Endothelial cell of umbilical vein (primary cell): ENCODE measurements at regions not wholly inside any gene's neighbourhood (a gene's known extent, or its start where the extent isn't known, plus 50 kb on each side); places are given as distances from the start of the nearest gene placed in this dataset.

ENCODE experiments used
- BruUV-seq: library from RNA; stranded (reverse); fragments of 400-500 nt; replicated peaks from 2 replicates; lab custom pipeline; 2021; lab: Mats Ljungman, UMichigan
- CTCF ChIA-PET: fragments of 300-600, 350-600 bp; sonication (Branson Sonifier 250); formaldehyde crosslinking; loops from one replicate; lab custom pipeline; 2021; ENCODE audit warnings: antibody characterized with exemption, inconsistent platforms; lab: Charles Lee
- POLR2A ChIA-PET: fragments of 300-600, 350-600 bp; sonication (Branson Sonifier 250); formaldehyde crosslinking; loops from one replicate; lab custom pipeline; 2021; ENCODE audit warnings: antibody characterized with exemption, inconsistent platforms; lab: Charles Lee
- DNase-seq: peaks from one replicate; pipeline ENCODE4 v3.0.0-alpha.2; 2011; ENCODE audit warnings: low read depth, low spot score
- FAIRE-seq: peaks from 2 replicates; lab custom pipeline; 2011; peaks lifted over from hg19 to GRCh38; lab: Jason Lieb, UNC
- H2AFZ ChIP-seq: 2 replicates; pipeline ENCODE4 v1.6.0; 2012; ENCODE audit warnings: low read depth, low read length, control low read depth, inconsistent platforms
- H3K27ac ChIP-seq: 2 replicates; pipeline ENCODE4 v1.5.1; 2011; ENCODE audit warnings: low read depth, mild to moderate bottlenecking, control low read depth, low read length, moderate library complexity; ENCODE audit not compliant: insufficient read depth
- H3K27me3 ChIP-seq, 2 experiments: 2 replicates each; pipeline versions ENCODE4 v1.6.0 to v1.6.1; 2011; ENCODE audit warnings: low read length in 2 of 2, mixed read lengths in 1 of 2; ENCODE audit not compliant: control insufficient read depth in 2 of 2, insufficient read depth in 2 of 2
- H3K36me3 ChIP-seq, 2 experiments: 2 replicates in 1 of 2; 3 replicates in 1 of 2; pipeline ENCODE4 v1.5.1; 2011; ENCODE audit warnings: low read length in 2 of 2, mild to moderate bottlenecking in 1 of 2, moderate library complexity in 1 of 2; ENCODE audit not compliant: control insufficient read depth in 2 of 2, insufficient read depth in 2 of 2; ENCODE audit errors: extremely low read depth in 1 of 2
- H3K4me1 ChIP-seq: 3 replicates; pipeline ENCODE4 v1.5.1; 2011; ENCODE audit warnings: mild to moderate bottlenecking, low read length; ENCODE audit not compliant: control insufficient read depth, insufficient read depth; ENCODE audit errors: extremely low read depth
- H3K4me2 ChIP-seq: 2 replicates; pipeline ENCODE4 v1.6.1; 2011; ENCODE audit warnings: low read length, control low read depth, mixed read lengths; ENCODE audit not compliant: insufficient read depth
- H3K4me3 ChIP-seq, 3 experiments: fragments of 200-600 bp in 1 of 3; sonication (generic), shearing (Covaris generic) in 1 of 3; replicated peaks in 1 of 3; 2 replicates each; pipeline ENCODE4 v1.5.1; 2011 to 2016; ENCODE audit warnings: control low read depth in 3 of 3, low read length in 3 of 3, mild to moderate bottlenecking in 2 of 3, inconsistent platforms in 1 of 3, low read depth in 1 of 3, moderate library complexity in 1 of 3; ENCODE audit not compliant: insufficient read depth in 1 of 3
- H3K79me2 ChIP-seq: 2 replicates; pipeline ENCODE4 v1.6.0; 2012; ENCODE audit warnings: low read length, inconsistent platforms; ENCODE audit not compliant: control insufficient read depth, insufficient read depth
- H3K9ac ChIP-seq: replicated peaks from 2 replicates; pipeline ENCODE3; 2011; ENCODE audit warnings: low read length, control low read depth; ENCODE audit not compliant: insufficient read depth; ENCODE audit errors: extremely low read depth
- H3K9me1 ChIP-seq: replicated peaks from 3 replicates; pipeline ENCODE4 v1.6.0; 2011; ENCODE audit warnings: mild to moderate bottlenecking, low read length; ENCODE audit not compliant: control insufficient read depth, insufficient read depth; ENCODE audit errors: extremely low read depth
- H3K9me3 ChIP-seq: replicated peaks from 2 replicates; pipeline ENCODE4 v1.5.1; 2012; ENCODE audit warnings: low read length, inconsistent platforms; ENCODE audit not compliant: control insufficient read depth, insufficient read depth
- H4K20me1 ChIP-seq: replicated peaks from 2 replicates; pipeline ENCODE3; 2011; ENCODE audit warnings: mild to moderate bottlenecking, low read length; ENCODE audit not compliant: control insufficient read depth, insufficient read depth; ENCODE audit errors: extremely low read depth
- EZH2 ChIP-seq: IDR thresholded peaks from 2 replicates; pipeline ENCODE4 v1.6.1; 2012; ENCODE audit warnings: borderline replicate concordance, low read depth, mild to moderate bottlenecking, moderate library complexity, low read length, inconsistent platforms; ENCODE audit not compliant: severe bottlenecking
- FOS ChIP-seq: IDR thresholded peaks from 2 replicates; pipeline ENCODE4 v1.6.1; 2011; ENCODE audit warnings: mild to moderate bottlenecking, low read length, moderate library complexity, borderline replicate concordance; ENCODE audit not compliant: insufficient read depth
- GATA2 ChIP-seq: IDR thresholded peaks from 2 replicates; pipeline ENCODE4 v1.7.0; 2011; ENCODE audit warnings: low read depth, mild to moderate bottlenecking, moderate library complexity, mixed read lengths, low read length; ENCODE audit not compliant: insufficient read length, insufficient read depth
- JUN ChIP-seq: IDR thresholded peaks from 2 replicates; pipeline ENCODE4 v1.6.1; 2011; ENCODE audit warnings: borderline replicate concordance, low read depth; ENCODE audit not compliant: insufficient read length, insufficient read depth
- MAX ChIP-seq: IDR thresholded peaks from 2 replicates; pipeline ENCODE4 v1.6.1; 2011; ENCODE audit not compliant: insufficient read depth, insufficient read length
- MYC ChIP-seq: IDR thresholded peaks from one replicate; pipeline ENCODE4 v1.6.1; 2011; ENCODE audit warnings: mild to moderate bottlenecking, low read depth, low read length
- POLR2A ChIP-seq: IDR thresholded peaks from 2 replicates; pipeline ENCODE4 v1.6.1; 2012; ENCODE audit warnings: low read depth, mild to moderate bottlenecking, control low read depth, low read length
- POLR2AphosphoS5 ChIP-seq: IDR thresholded peaks from 2 replicates; pipeline ENCODE4 v1.6.1; 2012; ENCODE audit warnings: low read depth, mild to moderate bottlenecking, control low read depth, low read length, moderate library complexity; ENCODE audit not compliant: insufficient read depth
- dilution Hi-C: fragments of 300-500 bp; cut with MboI; formaldehyde crosslinking; loops from one replicate; pipeline ENCODE4 v1.15.0; 2019; ENCODE audit warnings: low sequenced_read_pairs; ENCODE audit not compliant: extremely low pct_ligation_motif_present
- intact Hi-C: fragments of 100-400 bp; cut with micrococcal nuclease; formaldehyde crosslinking; loops from one replicate; pipeline ENCODE4 v1.10.0; 2022
- TF ChIP-seq, protein P1 (sequence below), 2 donors: IDR thresholded peaks; 1 replicate in 1 of 2; 2 replicates in 1 of 2; pipeline ENCODE4 v1.5.1; 2011; ENCODE audit warnings: low read length in 2 of 2, mild to moderate bottlenecking in 2 of 2, moderate library complexity in 2 of 2, control low read depth in 1 of 2, inconsistent platforms in 1 of 2, low read depth in 1 of 2; ENCODE audit not compliant: insufficient read depth in 1 of 2; ENCODE audit errors: extremely low read depth in 1 of 2

GRCh38 chr7:108711611-108712010 is 141.9 kb downstream of the DNAJB9 start:
- no peak for DNase-seq
- ChIA-PET CTCF (no interaction called here), POLR2A (no interaction called here)
- TF ChIP-seq, protein P1, sequence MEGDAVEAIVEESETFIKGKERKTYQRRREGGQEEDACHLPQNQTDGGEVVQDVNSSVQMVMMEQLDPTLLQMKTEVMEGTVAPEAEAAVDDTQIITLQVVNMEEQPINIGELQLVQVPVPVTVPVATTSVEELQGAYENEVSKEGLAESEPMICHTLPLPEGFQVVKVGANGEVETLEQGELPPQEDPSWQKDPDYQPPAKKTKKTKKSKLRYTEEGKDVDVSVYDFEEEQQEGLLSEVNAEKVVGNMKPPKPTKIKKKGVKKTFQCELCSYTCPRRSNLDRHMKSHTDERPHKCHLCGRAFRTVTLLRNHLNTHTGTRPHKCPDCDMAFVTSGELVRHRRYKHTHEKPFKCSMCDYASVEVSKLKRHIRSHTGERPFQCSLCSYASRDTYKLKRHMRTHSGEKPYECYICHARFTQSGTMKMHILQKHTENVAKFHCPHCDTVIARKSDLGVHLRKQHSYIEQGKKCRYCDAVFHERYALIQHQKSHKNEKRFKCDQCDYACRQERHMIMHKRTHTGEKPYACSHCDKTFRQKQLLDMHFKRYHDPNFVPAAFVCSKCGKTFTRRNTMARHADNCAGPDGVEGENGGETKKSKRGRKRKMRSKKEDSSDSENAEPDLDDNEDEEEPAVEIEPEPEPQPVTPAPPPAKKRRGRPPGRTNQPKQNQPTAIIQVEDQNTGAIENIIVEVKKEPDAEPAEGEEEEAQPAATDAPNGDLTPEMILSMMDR (IDR thresholded peaks at IDR 0.05; ENCODE audit: extremely low read depth in 1 of 2, insufficient read depth in 1 of 2, low read depth in 1 of 2, low read length in 2 of 2), result no peak
- dilution Hi-C loops, result no loop called here
- Histone ChIP-seq H3K36me3 (no peaks in the 10 kb centered on the region), H3K9me3 (no peaks in the 10 kb centered on the region), H4K20me1 (no peaks in the 10 kb centered on the region), H3K27ac (no peak overlapping the region), H2AFZ (no peak overlapping the region), H3K4me3 (no peak overlapping the region), H3K9ac (no peak overlapping the region), H3K4me1 (no peaks in the 10 kb centered on the region), H3K9me1 (no peaks in the 10 kb centered on the region), H3K4me2 (no peak overlapping the region), H3K79me2 (no peaks in the 10 kb centered on the region), H3K27me3 (no peaks in the 10 kb centered on the region)
- FAIRE-seq, result no peak
- no TSS peak for BruUV-seq
- intact Hi-C loops, result no loop called here

DNA sequence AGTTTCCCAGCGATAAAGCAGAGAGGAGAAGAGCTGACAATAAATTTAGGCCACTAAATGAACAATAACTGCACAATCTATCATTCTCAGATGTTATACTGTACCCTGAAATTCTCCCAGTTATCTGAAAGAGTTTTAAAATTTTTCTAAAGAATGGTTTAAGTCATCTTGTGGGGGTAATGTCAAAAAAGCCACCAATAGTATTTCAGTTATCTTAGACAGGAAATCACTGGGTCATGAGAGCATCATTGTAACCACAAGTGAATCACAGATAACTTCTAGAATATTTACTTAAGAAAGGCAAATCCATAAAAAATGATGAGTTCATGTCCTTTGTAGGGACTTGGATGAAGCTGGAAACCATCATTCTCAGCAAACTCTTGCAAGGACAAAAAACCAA is 147.1 kb downstream of the DNAJB9 start:
- TF ChIP-seq MAX (no peak), POLR2A (no peak), FOS (no peak), JUN (no peak), GATA2 (no peak), EZH2 (no peak), MYC (no peak), POLR2AphosphoS5 (no peak)
- TF ChIP-seq, protein P1 (IDR thresholded peaks at IDR 0.05; ENCODE audit: extremely low read depth in 1 of 2, insufficient read depth in 1 of 2, low read depth in 1 of 2, low read length in 2 of 2), result no peak
- DNase-seq (no peak), FAIRE-seq (no peak)
- no peaks in the 10 kb centered on the region for H3K79me2 ChIP-seq
- dilution Hi-C loops, result no loop called here
- no peak overlapping the region for H3K4me3 ChIP-seq
- no peaks in the 10 kb centered on the region for H3K9me1 ChIP-seq
- no peak overlapping the region for H2AFZ ChIP-seq
- BruUV-seq, result no TSS peak
- H4K20me1 ChIP-seq, result no peaks in the 10 kb centered on the region
- CTCF ChIA-PET, result no interaction called here
- intact Hi-C loops, result no loop called here
- POLR2A ChIA-PET, result no interaction called here
- H3K27me3 ChIP-seq, result no peaks in the 10 kb centered on the region
- H3K4me2 ChIP-seq, result no peak overlapping the region
- H3K4me1 ChIP-seq, result no peaks in the 10 kb centered on the region
- H3K9me3 ChIP-seq, result no peaks in the 10 kb centered on the region
- no peak overlapping the region for H3K27ac ChIP-seq
- no peaks in the 10 kb centered on the region for H3K36me3 ChIP-seq
- no peak overlapping the region for H3K9ac ChIP-seq
